Body of pancreas (tissue), 4 donors: ENCODE measurements at regions not wholly inside any gene's neighbourhood (a gene's known extent, or its start where the extent isn't known, plus 50 kb on each side); places are given as distances from the start of the nearest gene placed in this dataset.

ENCODE experiments used
- ATAC-seq: fragments of 150-250 bp; one replicate; pipeline ENCODE4 v1.9.1; 2016
- DNase-seq, 4 donors: peaks; one replicate each; pipeline ENCODE4 v3.0.0-alpha.2; 2019
- H3K27ac ChIP-seq, 4 donors: fragments of 200-600 bp; sonication (generic); 1 replicate in 3 of 4; 2 replicates in 1 of 4; pipeline versions ENCODE4 v1.5.1 to v1.6.1; 2016 to 2019; ENCODE audit warnings: mild to moderate bottlenecking in 1 of 4, mixed read lengths in 1 of 4, moderate library complexity in 1 of 4
- H3K27me3 ChIP-seq, 2 donors: fragments of 200-600 bp; sonication (generic); one replicate each; pipeline ENCODE4 v1.6.0; 2016; ENCODE audit warnings: mild to moderate bottlenecking in 1 of 2
- H3K36me3 ChIP-seq, 2 donors: fragments of 200-600 bp; sonication (generic); replicated peaks in 1 of 2; 2 replicates each; pipeline ENCODE4 v1.5.1; 2016; ENCODE audit warnings: low read depth in 2 of 2; ENCODE audit not compliant: insufficient read depth in 1 of 2
- H3K4me1 ChIP-seq: fragments of 200-600 bp; sonication (generic); one replicate; pipeline ENCODE4 v1.6.0; 2016
- H3K4me3 ChIP-seq, 2 donors: fragments of 200-600 bp; sonication (generic); 1 replicate in 1 of 2; 2 replicates in 1 of 2; pipeline ENCODE4 v1.5.1; 2016 to 2019
- H3K9me3 ChIP-seq, 3 donors: fragments of 200-600 bp; sonication (generic); 1 replicate in 2 of 3; 2 replicates in 1 of 3; pipeline ENCODE4 v1.5.1; 2016
- POLR2A ChIP-seq, 3 donors: fragments of 450-650 bp; IDR thresholded peaks; one replicate each; pipeline ENCODE4 v1.6.1; 2016; ENCODE audit warnings: antibody characterized with exemption in 3 of 3, mild to moderate bottlenecking in 2 of 3
- WGBS, 2 donors: methylation state at CpG; one replicate each; pipeline ENCODE4 v1.1.5; 2017; 5-methylcytosine and 5-hydroxymethylcytosine counted together
- intact Hi-C: fragments of 100-400 bp; cut with DNase I; formaldehyde crosslinking; loops from one replicate; pipeline ENCODE4 v1.15.1; 2023
- TF ChIP-seq, protein P1 (sequence below), 7 experiments: fragments of 450-650 bp in 4 of 7; fragments of 200-600 bp in 3 of 7; sonication (generic) in 3 of 7; IDR thresholded peaks; one replicate each; pipeline ENCODE4 v1.5.1; 2016 to 2019; ENCODE audit warnings: antibody characterized with exemption in 7 of 7

DNA sequence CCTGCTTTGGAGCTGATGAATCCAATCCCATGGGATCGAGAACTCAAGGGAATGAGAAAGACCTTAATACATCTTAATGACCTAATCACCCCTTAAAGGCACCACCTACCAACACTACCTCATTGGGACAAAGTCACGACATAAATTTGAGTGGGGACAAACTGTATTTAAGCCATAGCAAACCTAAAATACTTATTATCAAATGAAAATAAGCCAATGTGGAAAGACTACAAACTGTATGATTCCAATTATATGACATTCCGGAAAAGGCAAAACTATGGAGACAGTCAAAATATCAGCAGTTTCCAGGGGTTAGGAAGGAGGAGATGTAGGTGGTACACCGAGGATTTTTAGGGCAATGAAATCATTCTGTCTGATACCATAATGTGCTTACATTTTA lies 53.3 kb upstream of the NCOA3 start:
- Histone ChIP-seq H3K4me1 (no peaks in the 10 kb centered on the region), H3K27ac (no peak overlapping the region), H3K4me3 (no peak overlapping the region), H3K36me3 (no peaks in the 10 kb centered on the region), H3K9me3 (no peaks in the 10 kb centered on the region), H3K27me3 (no peaks in the 10 kb centered on the region)
- ATAC-seq = no peak
- no peak for TF ChIP-seq POLR2A (IDR thresholded peaks at IDR 0.05)
- TF ChIP-seq, protein P1, sequence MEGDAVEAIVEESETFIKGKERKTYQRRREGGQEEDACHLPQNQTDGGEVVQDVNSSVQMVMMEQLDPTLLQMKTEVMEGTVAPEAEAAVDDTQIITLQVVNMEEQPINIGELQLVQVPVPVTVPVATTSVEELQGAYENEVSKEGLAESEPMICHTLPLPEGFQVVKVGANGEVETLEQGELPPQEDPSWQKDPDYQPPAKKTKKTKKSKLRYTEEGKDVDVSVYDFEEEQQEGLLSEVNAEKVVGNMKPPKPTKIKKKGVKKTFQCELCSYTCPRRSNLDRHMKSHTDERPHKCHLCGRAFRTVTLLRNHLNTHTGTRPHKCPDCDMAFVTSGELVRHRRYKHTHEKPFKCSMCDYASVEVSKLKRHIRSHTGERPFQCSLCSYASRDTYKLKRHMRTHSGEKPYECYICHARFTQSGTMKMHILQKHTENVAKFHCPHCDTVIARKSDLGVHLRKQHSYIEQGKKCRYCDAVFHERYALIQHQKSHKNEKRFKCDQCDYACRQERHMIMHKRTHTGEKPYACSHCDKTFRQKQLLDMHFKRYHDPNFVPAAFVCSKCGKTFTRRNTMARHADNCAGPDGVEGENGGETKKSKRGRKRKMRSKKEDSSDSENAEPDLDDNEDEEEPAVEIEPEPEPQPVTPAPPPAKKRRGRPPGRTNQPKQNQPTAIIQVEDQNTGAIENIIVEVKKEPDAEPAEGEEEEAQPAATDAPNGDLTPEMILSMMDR (IDR thresholded peaks at IDR 0.05) = no peak
- intact Hi-C loops = no loop called here
- DNase-seq = no peak
- 72 to 76% methylated on average over 4 of the region's 4 CpGs for WGBS, 2 donors

DNA sequence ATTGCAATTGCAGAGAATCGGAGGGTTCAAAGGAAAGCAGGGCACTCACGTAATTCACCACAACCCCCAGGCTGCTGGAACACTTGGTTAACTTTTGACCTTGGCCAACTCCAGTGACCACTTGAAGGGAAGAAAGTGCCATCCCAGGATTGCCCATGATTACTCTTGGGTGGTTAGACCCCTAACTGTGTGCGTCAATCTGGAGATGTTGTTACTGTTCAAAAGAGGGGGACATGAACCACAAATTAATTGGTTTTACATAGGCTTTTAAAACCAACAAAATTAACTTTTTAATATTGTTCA lies 50.1 kb upstream of the NCOA3 start:
- WGBS, 2 donors = 92 to 93% methylated on average over 3 of the region's 3 CpGs
- Histone ChIP-seq H3K36me3 (no peaks in the 10 kb centered on the region), H3K4me1 (peaks cover 7% of the 10 kb centered on the region), H3K27me3 (no peaks in the 10 kb centered on the region), H3K4me3 (no peak overlapping the region), H3K27ac (no peak overlapping the region), H3K9me3 (no peaks in the 10 kb centered on the region)
- DNase-seq (no peak), ATAC-seq (no peak)
- TF ChIP-seq POLR2A (IDR thresholded peaks at IDR 0.05) = no peak
- TF ChIP-seq, protein P1 (IDR thresholded peaks at IDR 0.05) = no peak
- intact Hi-C loops = no loop called here
